ENCODE measurements at regions not wholly inside any gene's neighbourhood (a gene's known extent, or its start where the extent isn't known, plus 50 kb on each side); places are given as distances from the start of the nearest gene placed in this dataset.

DNA sequence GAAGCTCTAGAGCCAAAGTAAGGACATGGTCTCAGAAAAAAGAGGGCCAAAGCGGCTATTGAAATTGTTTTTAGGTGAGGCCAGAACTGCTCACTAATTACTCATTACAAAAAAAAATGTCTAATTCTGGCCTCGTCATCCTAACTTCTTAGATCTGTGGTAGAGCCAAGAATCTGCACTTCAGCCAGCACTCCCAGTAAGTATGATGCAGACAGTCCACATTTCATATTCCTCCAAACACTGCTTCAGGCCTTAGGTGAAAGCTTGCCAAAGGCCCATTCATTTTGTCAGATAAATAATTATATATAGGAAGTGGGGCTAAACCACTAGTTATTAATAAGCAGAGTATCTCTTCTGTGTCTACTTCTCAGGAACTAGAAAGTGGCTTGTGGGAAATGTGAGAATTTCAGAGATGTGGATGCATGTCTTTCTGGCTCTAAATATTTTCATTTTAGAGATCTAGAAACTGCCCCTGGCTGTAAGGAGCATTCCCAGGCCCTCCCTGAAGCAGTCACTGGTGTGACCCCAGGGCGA lies 554.0 kb downstream of the TLE4 start:
- no TSS peak for BruUV-seq (replicated peaks)
- H3K4me1 ChIP-seq (ENCODE audit: control insufficient read depth, extremely low read depth, insufficient read depth, low read length): no peaks in the 10 kb centered on the region
- no peak for DNase-seq (ENCODE audit: low read depth, low spot score)
- no peaks in the 10 kb centered on the region for H3K9me1 ChIP-seq (replicated peaks; ENCODE audit: control insufficient read depth, extremely low read depth, insufficient read depth, low read length)
- ChIA-PET CTCF (no interaction called here), POLR2A (no interaction called here)
- H3K9me3 ChIP-seq (replicated peaks; ENCODE audit: control insufficient read depth, insufficient read depth, low read length): no peaks in the 10 kb centered on the region
- H3K9ac ChIP-seq (replicated peaks; ENCODE audit: extremely low read depth, insufficient read depth, low read length): no peak overlapping the region
- intact Hi-C loops (cut with micrococcal nuclease) (no loop called here), dilution Hi-C loops (cut with MboI; ENCODE audit: extremely low pct_ligation_motif_present, low sequenced_read_pairs) (no loop called here)
- H2AFZ ChIP-seq (ENCODE audit: low read depth, low read length): no peak overlapping the region
- H3K27me3 ChIP-seq (ENCODE audit: control insufficient read depth in 2 of 2, insufficient read depth in 2 of 2, low read length in 2 of 2): no peaks in the 10 kb centered on the region
- no peak for FAIRE-seq
- no peak overlapping the region for H3K27ac ChIP-seq (ENCODE audit: insufficient read depth, low read depth, low read length)
- H3K79me2 ChIP-seq (ENCODE audit: control insufficient read depth, insufficient read depth, low read length): no peaks in the 10 kb centered on the region
- no peak overlapping the region for H3K4me3 ChIP-seq (replicated peaks in 1 of 3; ENCODE audit: insufficient read depth in 1 of 3, low read depth in 1 of 3, low read length in 3 of 3)
- TF ChIP-seq FOS (IDR thresholded peaks at IDR 0.05; ENCODE audit: borderline replicate concordance, insufficient read depth, low read length): no peak
- TF ChIP-seq EZH2 (IDR thresholded peaks at IDR 0.05; ENCODE audit: borderline replicate concordance, low read depth, low read length, severe bottlenecking): no peak
- no peak for TF ChIP-seq POLR2A (IDR thresholded peaks at IDR 0.05; ENCODE audit: low read depth, low read length)
- TF ChIP-seq JUN (IDR thresholded peaks at IDR 0.05; ENCODE audit: borderline replicate concordance, insufficient read depth, insufficient read length, low read depth): no peak
- TF ChIP-seq, protein P1, sequence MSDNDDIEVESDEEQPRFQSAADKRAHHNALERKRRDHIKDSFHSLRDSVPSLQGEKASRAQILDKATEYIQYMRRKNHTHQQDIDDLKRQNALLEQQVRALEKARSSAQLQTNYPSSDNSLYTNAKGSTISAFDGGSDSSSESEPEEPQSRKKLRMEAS (IDR thresholded peaks at IDR 0.05; ENCODE audit: insufficient read depth, insufficient read length): no peak
- no peak for TF ChIP-seq GATA2 (IDR thresholded peaks at IDR 0.05; ENCODE audit: insufficient read depth, insufficient read length, low read depth, low read length)
- TF ChIP-seq, protein P2, sequence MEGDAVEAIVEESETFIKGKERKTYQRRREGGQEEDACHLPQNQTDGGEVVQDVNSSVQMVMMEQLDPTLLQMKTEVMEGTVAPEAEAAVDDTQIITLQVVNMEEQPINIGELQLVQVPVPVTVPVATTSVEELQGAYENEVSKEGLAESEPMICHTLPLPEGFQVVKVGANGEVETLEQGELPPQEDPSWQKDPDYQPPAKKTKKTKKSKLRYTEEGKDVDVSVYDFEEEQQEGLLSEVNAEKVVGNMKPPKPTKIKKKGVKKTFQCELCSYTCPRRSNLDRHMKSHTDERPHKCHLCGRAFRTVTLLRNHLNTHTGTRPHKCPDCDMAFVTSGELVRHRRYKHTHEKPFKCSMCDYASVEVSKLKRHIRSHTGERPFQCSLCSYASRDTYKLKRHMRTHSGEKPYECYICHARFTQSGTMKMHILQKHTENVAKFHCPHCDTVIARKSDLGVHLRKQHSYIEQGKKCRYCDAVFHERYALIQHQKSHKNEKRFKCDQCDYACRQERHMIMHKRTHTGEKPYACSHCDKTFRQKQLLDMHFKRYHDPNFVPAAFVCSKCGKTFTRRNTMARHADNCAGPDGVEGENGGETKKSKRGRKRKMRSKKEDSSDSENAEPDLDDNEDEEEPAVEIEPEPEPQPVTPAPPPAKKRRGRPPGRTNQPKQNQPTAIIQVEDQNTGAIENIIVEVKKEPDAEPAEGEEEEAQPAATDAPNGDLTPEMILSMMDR (IDR thresholded peaks at IDR 0.05; ENCODE audit: extremely low read depth in 1 of 2, insufficient read depth in 1 of 2, low read depth in 1 of 2, low read length in 2 of 2): no peak
- no peak for TF ChIP-seq MYC (IDR thresholded peaks at IDR 0.05; ENCODE audit: low read depth, low read length)
- TF ChIP-seq POLR2AphosphoS5 (IDR thresholded peaks at IDR 0.05; ENCODE audit: insufficient read depth, low read depth, low read length): no peak
- H3K4me2 ChIP-seq (ENCODE audit: insufficient read depth, low read length): no peak overlapping the region
- no peaks in the 10 kb centered on the region for H3K36me3 ChIP-seq (ENCODE audit: control insufficient read depth in 2 of 2, extremely low read depth in 1 of 2, insufficient read depth in 2 of 2, low read length in 2 of 2)
- H4K20me1 ChIP-seq (replicated peaks; ENCODE audit: control insufficient read depth, extremely low read depth, insufficient read depth, low read length): no peaks in the 10 kb centered on the region
